Kidney epithelial cell (primary cell): ENCODE measurements at regions not wholly inside any gene's neighbourhood (a gene's known extent, or its start where the extent isn't known, plus 50 kb on each side); places are given as distances from the start of the nearest gene placed in this dataset.
"Not testable (repeated sequence)": the region's sequence is repeated elsewhere in the genome, so short reads cannot be mapped to it uniquely, and the experiment has no call there.

Source experiments
- DNase-seq: peaks from one replicate; pipeline ENCODE4 v3.0.0-alpha.2; 2010; ENCODE audit warnings: low read depth
- H3K27me3 ChIP-seq: 2 replicates; pipeline ENCODE4 v1.6.0; 2011; ENCODE audit warnings: low read length; ENCODE audit not compliant: control insufficient read depth, insufficient read depth
- H3K36me3 ChIP-seq: 2 replicates; pipeline ENCODE4 v1.5.1; 2011; ENCODE audit warnings: low read length; ENCODE audit not compliant: control insufficient read depth, insufficient read depth
- H3K4me3 ChIP-seq: 2 replicates; pipeline ENCODE4 v1.5.1; 2011; ENCODE audit warnings: low read depth, mild to moderate bottlenecking, control low read depth, low read length
- CTCF ChIP-seq: IDR thresholded peaks from 2 replicates; pipeline ENCODE4 v1.5.1; 2011; ENCODE audit warnings: mild to moderate bottlenecking, moderate library complexity, low read length, control low read depth, inconsistent platforms; ENCODE audit not compliant: insufficient read depth, poor library complexity, severe bottlenecking

GRCh38 chr21:35719080-35719479, 341.2 kb downstream of the SETD4 start:
- peaks cover 4% of the 10 kb centered on the region for H3K27me3 ChIP-seq
- no peak overlapping the region for H3K4me3 ChIP-seq
- no peaks in the 10 kb centered on the region for H3K36me3 ChIP-seq
- TF ChIP-seq CTCF = no peak
- DNase-seq = no peak

- no peak for DNase-seq
- TF ChIP-seq CTCF = no peak
Measured at GRCh38 chr21:35716876-35717565, 343.3 kb downstream of the SETD4 start.

GRCh38 chr21:35713914-35714313, 346.4 kb downstream of the SETD4 start:
- TF ChIP-seq CTCF = no peak

More at GRCh38 chr21:35716876-35717565, 343.3 kb downstream of the SETD4 start:
- Histone ChIP-seq H3K36me3 (no peaks in the 10 kb centered on the region), H3K27me3 (peaks cover 4% of the 10 kb centered on the region), H3K4me3 (no peak overlapping the region)

DNA sequence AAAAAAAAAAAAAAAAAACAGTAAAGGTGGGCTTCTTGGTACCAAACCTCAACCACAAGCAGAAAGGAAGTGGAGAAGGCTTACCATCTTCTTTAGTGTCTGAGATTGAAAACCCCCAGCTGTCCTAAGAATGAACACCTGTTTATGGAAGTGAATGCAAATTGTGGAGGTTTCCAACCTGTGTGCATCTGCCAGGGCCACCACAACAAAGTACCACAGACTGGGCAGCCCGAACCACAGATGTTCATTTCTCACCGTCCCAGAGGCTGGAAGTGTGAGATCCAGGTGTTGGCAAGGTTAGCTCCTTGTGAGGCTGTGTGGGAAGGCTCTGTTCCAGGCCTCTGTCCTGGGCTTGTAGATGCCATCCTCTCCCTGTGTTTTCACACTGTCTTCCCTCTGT, 348.7 kb downstream of the SETD4 start:
- peaks cover 4% of the 10 kb centered on the region for H3K27me3 ChIP-seq
- H3K4me3 ChIP-seq = no peak overlapping the region
- DNase-seq = no peak
- TF ChIP-seq CTCF = no peak
- no peaks in the 10 kb centered on the region for H3K36me3 ChIP-seq

More at GRCh38 chr21:35713914-35714313, 346.4 kb downstream of the SETD4 start:
- Histone ChIP-seq H3K36me3 (no peaks in the 10 kb centered on the region), H3K4me3 (no peak overlapping the region), H3K27me3 (peaks cover 4% of the 10 kb centered on the region)
- no peak for DNase-seq

DNA sequence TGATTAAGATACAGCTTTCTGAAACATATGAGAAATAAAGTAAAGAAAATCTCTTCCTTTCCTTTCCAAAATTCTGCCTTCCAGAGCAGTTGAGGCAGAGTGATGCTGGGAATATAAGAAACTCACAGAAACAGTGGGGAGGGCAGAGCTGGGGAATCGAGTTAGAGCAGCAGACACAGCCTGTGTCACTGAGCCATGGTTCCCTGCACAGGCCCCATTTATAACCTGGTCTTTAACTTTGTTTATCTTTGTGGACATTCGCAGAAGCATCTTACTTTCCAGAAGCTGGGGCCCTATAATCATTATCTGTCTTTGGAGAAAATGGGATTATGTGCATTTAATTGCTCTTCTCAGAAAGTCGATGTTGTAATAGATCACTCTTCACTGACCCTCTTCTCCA, 349.1 kb downstream of the SETD4 start:
- Histone ChIP-seq H3K4me3 (no peak overlapping the region), H3K36me3 (no peaks in the 10 kb centered on the region), H3K27me3 (peaks cover 4% of the 10 kb centered on the region)
- no peak for TF ChIP-seq CTCF
- no peak for DNase-seq

DNA sequence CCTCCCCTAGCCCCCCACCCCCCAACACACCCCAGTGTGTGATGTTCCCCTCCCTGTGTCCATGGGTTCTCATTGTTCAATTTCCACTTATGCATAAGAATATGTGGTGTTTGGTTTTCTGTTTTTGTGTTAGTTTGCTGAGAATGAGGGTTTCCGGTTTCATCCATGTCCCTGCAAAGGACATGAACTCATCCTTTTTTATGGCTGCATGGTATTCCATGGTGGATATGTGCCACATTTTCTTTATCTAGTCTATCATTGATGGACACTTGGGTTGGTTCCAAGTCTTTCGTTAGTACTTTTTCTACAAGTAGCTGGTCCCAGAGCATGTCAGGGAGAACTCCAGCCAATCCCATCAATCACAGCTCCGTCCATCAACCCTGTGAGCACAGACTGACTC, 350.3 kb downstream of the SETD4 start:
- not testable (repeated sequence) for DNase-seq, H3K36me3 ChIP-seq, H3K27me3 ChIP-seq, H3K4me3 ChIP-seq
